Suprapubic skin (tissue), 3 donors: ENCODE measurements at regions not wholly inside any gene's neighbourhood (a gene's known extent, or its start where the extent isn't known, plus 50 kb on each side); places are given as distances from the start of the nearest gene placed in this dataset.

ENCODE experiments used
- EP300 ChIP-seq: sonication (generic); formaldehyde crosslinking; IDR thresholded peaks from one replicate; pipeline ENCODE4 v1.6.1; 2017; ENCODE audit warnings: antibody characterized with exemption
- POLR2A ChIP-seq, 2 donors: fragments of 450-650 bp; IDR thresholded peaks; one replicate each; pipeline ENCODE4 v1.6.1; 2017; ENCODE audit warnings: antibody characterized with exemption in 2 of 2, mild to moderate bottlenecking in 2 of 2, moderate library complexity in 2 of 2
- TF ChIP-seq, protein P1 (sequence below), 2 donors: fragments of 200-600 bp in 1 of 2; fragments of 450-650 bp in 1 of 2; sonication (generic) in 1 of 2; IDR thresholded peaks; one replicate each; pipeline ENCODE4 v1.5.1; 2016 to 2019; ENCODE audit warnings: antibody characterized with exemption in 2 of 2, mild to moderate bottlenecking in 1 of 2, moderate library complexity in 1 of 2

DNA sequence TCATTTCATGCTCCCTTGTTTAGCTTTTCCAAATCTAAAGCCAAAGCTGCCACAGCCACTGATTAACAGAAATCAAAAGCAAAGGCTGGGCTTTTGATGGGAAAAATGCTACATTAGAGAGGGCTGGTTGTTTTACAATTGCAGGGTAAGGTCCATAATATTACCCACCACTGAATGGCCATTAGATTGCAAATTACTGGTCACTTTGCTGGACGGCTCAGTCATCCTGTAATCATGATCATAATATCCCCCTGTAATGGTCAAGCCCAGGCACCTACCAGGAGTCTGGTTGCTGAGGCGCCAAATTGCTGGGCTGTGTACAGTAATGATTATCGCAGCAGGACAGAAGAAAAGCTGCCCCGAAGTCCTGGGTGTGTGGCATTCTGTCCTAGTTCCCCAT lies 286.5 kb downstream of the ZSWIM6 start:
- TF ChIP-seq, protein P1, sequence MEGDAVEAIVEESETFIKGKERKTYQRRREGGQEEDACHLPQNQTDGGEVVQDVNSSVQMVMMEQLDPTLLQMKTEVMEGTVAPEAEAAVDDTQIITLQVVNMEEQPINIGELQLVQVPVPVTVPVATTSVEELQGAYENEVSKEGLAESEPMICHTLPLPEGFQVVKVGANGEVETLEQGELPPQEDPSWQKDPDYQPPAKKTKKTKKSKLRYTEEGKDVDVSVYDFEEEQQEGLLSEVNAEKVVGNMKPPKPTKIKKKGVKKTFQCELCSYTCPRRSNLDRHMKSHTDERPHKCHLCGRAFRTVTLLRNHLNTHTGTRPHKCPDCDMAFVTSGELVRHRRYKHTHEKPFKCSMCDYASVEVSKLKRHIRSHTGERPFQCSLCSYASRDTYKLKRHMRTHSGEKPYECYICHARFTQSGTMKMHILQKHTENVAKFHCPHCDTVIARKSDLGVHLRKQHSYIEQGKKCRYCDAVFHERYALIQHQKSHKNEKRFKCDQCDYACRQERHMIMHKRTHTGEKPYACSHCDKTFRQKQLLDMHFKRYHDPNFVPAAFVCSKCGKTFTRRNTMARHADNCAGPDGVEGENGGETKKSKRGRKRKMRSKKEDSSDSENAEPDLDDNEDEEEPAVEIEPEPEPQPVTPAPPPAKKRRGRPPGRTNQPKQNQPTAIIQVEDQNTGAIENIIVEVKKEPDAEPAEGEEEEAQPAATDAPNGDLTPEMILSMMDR (IDR thresholded peaks at IDR 0.05): no peak
- TF ChIP-seq POLR2A (IDR thresholded peaks at IDR 0.05) (no peak), EP300 (no peak)
